PC-3 (cell line): ENCODE measurements at regions not wholly inside any gene's neighbourhood (a gene's known extent, or its start where the extent isn't known, plus 50 kb on each side); places are given as distances from the start of the nearest gene placed in this dataset.

Experiments
- CTCF ChIP-seq: fragments of 300-600 bp; sonication (generic); conservative IDR thresholded peaks from 2 replicates; pipeline ENCODE4 v1.5.1; 2017; ENCODE audit warnings: antibody characterized with exemption, low read depth, mild to moderate bottlenecking, low read length
- EZH2 ChIP-seq: fragments of 300-600 bp; sonication (generic); IDR thresholded peaks from one replicate; pipeline ENCODE4 v1.6.1; 2017; ENCODE audit warnings: antibody characterized with exemption, mild to moderate bottlenecking, low read length; ENCODE audit not compliant: unreplicated experiment
- EZH2phosphoT487 ChIP-seq: fragments of 300-600 bp; sonication (generic); IDR thresholded peaks from 2 replicates; pipeline ENCODE4 v1.6.1; 2018; ENCODE audit warnings: mild to moderate bottlenecking, antibody characterized with exemption, low read length, borderline replicate concordance

DNA sequence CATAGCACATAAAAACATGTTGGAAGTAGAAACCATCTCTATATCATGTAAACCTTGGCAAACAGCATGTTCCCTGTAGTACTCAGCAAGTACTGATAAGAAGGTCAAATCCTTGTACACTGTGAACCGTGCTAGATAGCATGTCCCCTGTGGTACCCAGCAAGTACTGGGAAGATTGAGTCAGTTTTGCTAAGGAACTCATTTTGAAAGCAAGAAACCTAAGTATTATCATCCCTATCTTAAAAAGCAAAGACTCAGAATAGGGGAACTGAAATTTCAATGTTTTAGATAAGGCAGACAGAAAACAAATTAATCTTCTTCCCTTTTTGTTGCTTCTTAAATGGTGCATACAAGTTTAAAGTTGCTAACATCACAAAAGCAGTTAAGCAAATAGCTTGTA lies 180.2 kb downstream of the RBM46 start:
- TF ChIP-seq CTCF (no peak), EZH2 (no peak), EZH2phosphoT487 (no peak)
